ENCODE measurements at regions not wholly inside any gene's neighbourhood (a gene's known extent, or its start where the extent isn't known, plus 50 kb on each side); places are given as distances from the start of the nearest gene placed in this dataset.

DNA sequence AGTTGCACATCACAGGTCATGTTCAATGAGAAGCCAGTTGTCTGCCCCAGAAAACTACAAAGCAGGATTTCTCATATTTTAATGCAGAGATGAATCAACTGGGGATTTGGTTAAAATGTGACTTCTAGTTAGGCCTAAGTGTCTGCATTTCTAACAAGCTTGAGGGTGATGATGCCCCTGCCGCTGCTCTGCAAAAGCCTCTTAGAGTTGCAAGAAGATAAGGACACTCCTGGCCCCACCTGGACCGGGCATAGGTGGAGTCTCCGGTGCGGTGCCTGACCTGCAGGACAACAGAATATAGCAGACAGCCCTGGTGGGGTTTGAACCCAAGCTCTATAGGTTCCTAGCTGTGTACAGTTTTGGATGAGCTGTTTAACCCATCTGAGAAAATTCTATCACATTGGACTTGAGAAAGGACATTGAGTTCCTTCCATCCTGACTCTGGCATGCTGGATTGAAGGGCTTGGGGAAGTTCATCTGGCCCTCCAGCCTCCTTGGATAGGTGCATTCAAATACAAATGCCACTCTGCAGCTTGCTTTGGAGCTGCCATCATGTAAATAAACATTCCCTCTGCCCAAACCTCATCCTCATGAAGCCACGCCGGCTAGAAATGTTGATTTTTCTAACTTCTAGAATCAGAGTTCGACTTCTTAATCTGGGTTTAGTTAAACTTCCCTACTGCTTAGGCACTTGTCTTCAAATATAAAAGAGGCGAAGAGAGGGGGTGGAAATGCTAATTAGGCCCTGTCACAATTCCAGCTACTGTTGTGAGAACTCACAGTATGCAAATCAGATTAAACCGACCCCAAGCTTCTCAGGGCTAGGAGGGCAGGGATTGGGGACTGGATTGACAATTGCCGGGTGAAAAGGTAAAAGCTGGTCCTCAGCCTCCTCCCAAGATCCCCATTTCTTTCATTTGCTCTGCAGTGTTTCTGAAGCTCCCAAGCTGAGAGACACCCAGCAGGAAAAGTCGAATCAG lies 1225.6 kb downstream of the VRK1 start:
- no peak for DNase-seq (ENCODE audit: low spot score)

DNA sequence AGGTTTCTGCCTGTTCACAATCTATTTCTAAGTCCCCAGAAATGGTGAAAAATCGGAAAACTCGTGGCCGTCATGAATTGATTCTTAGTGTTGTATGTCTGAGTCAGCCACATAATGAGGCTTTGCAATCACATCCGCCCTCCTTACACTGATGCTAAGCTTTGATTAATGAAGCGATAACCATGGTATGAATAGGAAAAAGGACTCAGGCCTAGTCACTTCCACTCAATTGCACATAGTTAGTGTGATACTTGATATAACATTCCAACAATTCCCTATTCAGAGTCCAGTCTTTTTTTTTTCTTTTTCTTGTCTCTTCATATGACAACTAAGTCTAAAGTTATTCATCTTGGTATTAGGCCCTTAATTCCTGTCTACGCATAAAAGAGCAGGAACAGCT lies 1231.0 kb downstream of the VRK1 start:
- DNase-seq (ENCODE audit: low spot score): no peak

DNA sequence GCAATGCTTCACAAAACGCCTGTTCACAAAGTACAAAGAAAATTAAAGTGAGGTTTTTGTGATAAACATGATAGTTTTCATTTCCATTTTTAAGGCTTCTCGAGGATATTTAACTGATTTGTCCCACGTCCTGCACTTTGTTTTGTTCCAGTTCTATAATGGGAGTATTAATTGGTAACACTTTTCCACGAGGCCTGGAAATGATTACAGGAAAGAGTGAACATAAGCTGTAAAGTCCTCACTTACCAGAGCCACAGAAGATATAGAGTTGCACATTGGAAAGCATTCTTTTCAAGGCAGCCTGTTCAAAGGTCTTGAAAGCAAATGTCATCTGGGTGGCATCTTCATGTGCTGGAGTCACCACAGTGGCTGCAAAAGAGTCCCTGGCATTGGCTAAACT lies 1236.6 kb downstream of the BCL11B start:
- DNase-seq (ENCODE audit: low spot score): no peak

DNA sequence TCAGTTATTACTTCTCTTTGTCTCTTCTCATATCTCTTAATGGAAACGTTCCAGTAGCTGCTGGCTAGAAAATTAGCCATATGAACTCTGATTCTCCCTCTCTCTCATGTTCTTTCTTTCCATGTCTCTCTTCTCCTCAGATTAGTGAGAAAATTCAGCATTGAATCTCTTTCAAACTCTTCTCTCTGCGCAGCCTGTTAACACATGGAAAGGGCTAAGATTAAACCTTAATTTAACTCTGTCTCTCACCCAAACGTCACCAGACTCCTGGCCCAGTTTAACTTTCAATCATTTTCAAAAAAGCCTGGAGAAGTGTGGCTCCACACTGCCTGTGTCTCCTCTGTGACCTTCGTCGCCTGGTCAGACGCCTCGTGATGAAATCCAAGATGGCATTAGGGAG lies 1234.2 kb downstream of the BCL11B start:
- no peak for DNase-seq (ENCODE audit: low spot score)

DNA sequence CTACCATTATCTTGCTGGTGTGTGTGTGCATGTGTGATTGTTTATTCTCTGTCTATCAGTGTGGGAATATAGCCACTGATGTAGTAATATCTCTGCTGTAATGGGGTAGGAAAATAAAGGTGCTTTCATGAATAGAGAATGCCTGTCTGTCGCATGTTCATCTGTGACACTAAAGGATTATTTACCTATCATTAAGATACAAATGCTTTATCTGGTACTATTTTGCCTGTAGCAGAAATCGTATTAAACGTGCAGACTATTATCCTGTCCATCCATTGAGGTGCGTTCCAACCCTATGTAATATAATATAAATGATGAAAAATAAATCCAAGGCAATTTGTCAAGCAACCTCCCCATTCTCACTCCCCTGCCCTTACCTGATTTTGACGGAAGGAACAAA lies 1215.1 kb downstream of the BCL11B start:
- DNase-seq (ENCODE audit: low spot score): no peak

DNA sequence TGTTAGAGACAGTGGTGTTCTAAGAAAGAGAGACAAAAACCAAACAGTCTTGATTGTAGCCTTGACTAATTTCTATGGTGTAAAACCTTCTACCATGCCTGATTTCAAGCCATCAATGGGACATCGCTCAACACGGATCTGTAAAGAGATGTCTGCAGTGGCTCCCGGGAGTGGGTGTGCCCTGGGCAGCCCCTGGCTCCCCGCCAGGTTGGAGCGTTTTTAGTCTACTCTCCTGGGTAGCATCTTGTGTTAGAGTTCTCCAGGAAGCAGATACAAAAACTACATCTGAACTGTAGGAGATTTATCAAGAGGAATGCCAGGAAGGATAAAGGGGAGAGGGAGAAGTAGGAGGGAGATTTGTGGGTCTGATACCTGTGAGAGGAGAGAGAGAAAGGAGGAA lies 1212.9 kb downstream of the BCL11B start:
- no peak for DNase-seq (ENCODE audit: low spot score)

DNA sequence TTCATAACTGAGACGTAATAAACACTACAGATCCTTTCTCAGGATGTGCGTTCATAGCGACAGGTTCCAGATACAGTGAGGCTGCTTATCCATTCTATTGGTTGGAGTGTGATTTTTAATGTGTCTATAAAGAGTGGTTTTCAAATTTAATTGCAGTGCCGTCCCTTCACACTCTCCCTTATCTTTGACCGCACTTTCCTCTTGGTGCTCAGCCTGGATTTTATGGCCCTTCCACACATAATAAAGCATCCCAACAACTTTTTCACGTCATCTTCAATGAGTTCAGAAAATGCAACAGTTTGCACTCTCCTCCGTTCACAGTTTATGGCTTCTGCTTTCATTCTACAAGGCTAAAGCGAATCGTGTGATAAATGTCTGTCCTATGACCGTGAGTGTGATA lies 1209.9 kb downstream of the BCL11B start:
- no peak for DNase-seq (ENCODE audit: low spot score)

DNA sequence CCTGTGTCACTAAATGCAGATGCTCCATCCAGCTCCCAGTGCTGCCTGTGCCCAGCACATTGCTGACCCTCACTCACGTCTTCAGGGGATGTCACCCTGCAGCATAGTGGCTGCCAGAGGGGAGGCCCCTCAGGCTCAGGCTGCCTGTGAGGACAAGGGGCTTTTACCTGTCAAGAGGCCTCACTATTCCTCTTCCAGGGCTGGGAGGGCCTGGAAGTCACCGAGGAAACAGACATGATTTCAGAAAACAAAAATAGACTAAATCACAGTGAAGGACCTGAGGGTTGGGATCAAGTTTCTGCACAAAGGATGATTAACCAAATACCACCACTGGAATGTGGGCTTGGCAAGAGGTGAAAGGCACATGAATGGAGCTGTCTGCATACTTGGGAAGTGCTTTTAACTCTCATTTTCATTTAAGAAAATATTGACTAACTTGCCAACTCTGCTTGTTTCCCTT lies 1202.3 kb downstream of the BCL11B start:
- no peak for DNase-seq (ENCODE audit: low spot score)

DNA sequence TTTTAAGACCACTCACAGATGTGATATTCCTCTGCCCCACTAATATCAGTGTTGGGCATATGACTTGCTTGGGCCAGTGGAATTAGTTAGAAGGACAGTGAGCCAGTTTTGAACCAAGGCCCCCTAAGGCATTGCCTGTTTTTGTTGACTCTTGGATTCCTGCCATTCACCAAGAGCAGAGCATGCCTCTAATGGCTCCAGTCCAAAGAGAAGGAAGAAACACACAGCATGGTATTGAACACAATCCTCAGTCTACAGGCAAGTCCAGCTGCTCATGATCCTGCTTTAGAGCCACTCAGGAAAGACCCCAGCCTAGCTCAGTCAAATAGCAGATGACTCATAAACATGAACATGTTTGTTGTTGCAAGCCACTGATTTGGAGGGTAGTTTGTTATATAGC lies 1201.5 kb downstream of the BCL11B start:
- no peak for DNase-seq (ENCODE audit: low spot score)

DNA sequence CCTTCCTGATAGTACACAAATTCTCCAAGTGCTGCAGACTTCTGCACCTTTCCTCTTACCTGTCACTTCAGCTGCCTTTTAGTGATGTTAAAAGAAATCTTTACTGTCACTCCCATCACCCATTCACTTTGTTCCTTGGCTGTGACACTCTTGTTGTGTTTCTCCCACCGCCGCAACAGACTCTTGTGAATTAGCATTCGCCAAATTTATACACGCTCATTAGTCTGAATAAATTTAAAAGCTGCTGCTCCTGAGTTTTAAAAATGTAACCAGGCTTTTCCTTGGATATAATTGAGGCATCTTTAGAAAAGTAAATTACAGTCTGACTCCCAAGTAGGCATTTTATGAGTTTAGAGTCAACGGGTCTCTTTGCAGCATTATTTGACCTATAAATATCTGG lies 1197.9 kb downstream of the BCL11B start:
- no peak for DNase-seq (ENCODE audit: low spot score)

DNA sequence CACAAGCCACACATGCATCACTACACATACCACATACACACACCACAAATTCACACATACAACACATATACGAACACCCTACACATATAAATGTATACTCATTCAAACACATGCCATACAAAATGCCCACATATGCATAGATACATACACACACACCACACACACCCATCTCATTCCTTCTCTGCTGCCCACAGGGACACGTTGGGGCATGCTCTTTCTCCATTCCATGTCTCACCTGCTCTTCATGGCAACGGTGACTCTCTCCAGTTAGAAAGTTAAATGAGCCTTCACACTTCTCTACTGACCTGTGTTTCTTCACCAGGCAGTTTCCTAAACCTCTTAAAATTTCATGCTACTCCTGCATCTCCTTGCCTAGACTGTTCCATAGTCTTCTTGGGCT lies 1194.8 kb downstream of the BCL11B start:
- DNase-seq (ENCODE audit: low spot score): no peak

DNA sequence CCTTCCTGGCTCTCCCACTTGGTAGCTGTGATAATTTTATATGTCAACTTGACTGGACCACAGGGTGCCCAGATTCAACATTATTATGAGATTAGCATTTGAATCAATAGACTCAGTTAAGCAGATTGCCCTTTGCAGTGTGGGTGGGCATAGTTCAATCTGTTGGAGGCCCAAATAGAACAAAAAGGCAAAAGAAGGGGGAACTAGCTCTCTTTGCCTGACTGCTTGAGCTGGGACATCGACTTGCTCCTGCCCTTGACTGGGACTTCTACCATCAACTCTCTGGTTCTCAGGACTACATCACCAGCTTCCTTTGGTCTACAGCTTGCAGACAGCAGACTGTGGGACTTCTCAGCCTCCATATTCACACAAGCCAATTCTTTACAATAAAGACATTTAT lies 1189.2 kb downstream of the BCL11B start:
- no peak for DNase-seq (ENCODE audit: low spot score)

DNA sequence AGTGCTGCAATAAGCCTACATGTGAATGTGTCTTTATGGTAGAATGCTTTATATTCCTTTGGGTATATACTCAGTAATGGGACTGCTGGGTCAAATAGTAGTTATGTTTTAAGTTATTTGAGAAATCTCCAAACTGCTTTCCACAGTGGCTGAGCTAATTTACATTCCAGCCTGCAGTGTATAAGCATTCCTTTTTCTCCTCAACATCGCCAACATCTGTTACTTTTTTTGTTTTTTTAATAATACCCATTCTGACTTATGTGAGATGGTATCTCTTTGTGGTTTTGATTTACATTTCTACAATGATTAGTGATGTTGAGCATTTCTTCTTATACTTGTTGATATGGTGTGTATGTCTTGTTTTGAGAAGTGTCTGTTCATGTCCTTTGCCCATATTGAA lies 1186.2 kb downstream of the BCL11B start:
- no peak for DNase-seq (ENCODE audit: low spot score)

DNA sequence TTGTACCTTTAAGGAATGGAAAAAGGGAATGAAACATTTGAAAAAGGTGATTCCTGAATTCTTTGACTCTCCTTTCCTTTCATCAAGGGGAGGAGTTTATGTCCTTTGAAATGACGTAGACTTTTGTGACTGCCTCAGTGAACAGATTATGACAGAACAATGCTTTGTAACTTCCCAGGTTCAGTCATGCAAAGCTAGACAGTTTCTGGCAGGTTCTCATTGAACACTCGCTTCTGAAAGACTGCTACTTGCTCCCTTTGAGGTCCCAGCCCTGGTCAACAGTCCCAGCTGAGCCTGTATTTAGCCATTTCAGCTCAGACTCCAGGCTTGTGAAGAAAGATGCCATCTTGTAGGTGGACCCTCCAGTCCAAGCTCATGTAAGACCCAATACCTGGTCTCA lies 1178.9 kb downstream of the BCL11B start:
- DNase-seq (ENCODE audit: low spot score): no peak

DNA sequence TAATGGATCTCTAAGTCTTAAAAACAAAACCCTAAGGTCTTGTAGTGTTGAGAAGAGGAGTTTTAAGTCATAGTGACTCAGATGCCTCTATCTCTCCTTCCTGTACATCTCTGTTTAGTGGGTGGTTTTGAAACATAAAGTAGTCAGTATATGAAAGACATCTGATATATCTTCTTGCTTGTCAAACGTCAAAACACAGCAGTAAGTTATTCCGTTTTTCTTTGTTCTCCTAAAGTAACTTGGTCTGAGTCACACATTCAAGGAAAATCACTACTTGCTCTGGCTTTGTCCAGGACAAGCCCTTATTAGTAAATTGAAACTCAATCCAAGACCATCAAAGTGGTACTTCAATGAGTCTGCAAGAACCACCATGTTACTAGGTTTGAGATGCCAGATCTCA lies 1172.5 kb downstream of the BCL11B start:
- DNase-seq (ENCODE audit: low spot score): no peak

DNA sequence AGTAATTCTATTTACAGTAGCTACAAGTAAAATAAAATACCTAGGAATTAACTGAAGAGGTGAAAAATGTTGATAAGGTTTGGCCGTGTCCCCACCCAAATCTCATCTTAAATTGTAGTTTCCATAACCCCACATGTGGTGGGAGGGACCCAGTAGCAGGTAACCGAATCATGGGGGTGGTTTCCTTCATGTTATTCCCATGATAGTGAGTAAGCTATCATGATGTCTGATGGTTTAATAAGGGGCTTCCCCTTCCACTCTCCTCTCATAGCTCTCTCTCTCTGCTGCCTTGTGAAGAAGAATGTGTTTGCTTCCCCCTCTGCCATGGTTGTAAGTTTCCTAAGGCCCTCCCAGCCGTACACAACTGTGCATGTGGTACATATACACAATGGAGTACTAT lies 1170.7 kb downstream of the BCL11B start:
- no peak for DNase-seq (ENCODE audit: low spot score)

DNA sequence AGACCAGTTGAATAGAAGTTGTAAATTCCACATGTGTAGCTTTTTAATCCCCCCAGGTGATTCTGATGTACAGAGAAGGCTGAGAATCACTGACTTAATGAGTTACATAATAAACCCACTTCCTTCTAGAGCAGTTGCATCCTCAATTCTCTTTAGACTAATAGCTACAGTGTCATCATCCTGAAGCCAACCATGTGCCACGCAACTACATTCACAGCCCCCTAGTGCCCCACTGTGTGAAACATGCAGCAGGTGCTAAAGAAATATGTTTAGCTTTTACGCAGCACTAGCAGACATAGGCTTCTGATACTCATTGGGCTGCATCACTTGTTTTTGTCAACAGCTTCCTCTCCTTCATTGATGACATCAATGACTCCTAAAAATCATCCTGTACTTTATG lies 1168.3 kb downstream of the BCL11B start:
- no peak for DNase-seq (ENCODE audit: low spot score)

DNA sequence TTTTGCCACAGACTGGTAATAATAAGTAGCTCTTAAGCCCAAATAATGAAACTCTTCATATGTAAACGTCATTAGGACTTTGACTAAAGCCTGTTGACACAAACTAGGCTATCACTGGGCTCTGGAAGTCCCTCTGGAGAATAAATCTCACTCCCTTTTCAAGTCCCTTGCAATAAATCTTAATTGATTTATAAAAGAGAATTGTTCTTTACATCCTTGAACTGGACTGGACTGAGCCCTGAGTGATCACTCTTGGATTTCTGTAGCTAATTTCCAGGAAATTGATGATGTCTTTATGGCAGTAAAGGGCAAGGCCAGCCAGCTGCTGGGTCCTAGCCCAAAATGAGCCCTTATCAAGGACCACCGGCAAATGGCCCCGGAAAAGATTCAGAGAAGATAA lies 1162.7 kb downstream of the BCL11B start:
- no peak for DNase-seq (ENCODE audit: low spot score)

DNA sequence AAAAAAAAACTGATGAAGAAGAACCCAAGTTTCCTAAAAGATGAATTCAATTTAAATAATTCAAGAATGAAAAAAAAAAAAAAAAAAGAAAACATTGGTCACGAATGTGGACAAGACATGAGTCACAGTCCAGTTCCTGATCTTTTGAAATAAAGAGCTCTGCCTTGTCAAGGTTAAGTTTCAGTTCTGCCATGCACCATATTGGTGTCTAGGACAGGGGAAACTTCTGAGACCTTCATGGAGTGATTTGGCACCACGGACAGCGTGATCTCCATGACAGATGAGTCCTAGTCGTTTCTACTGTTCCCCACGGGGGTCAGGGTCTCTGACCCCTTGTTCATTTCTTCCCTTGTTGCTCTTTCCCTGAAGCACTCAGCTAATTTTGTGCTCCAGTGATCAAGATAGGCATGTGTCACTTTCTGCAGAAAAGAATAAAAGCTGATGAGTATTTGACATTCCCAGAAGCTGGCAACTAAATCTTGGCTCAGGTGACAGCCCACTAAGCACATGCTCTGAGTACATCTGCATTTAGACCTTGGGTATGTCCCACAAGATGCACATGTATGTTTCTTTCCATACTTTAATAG lies 1159.7 kb downstream of the BCL11B start:
- no peak for DNase-seq (ENCODE audit: low spot score)

DNA sequence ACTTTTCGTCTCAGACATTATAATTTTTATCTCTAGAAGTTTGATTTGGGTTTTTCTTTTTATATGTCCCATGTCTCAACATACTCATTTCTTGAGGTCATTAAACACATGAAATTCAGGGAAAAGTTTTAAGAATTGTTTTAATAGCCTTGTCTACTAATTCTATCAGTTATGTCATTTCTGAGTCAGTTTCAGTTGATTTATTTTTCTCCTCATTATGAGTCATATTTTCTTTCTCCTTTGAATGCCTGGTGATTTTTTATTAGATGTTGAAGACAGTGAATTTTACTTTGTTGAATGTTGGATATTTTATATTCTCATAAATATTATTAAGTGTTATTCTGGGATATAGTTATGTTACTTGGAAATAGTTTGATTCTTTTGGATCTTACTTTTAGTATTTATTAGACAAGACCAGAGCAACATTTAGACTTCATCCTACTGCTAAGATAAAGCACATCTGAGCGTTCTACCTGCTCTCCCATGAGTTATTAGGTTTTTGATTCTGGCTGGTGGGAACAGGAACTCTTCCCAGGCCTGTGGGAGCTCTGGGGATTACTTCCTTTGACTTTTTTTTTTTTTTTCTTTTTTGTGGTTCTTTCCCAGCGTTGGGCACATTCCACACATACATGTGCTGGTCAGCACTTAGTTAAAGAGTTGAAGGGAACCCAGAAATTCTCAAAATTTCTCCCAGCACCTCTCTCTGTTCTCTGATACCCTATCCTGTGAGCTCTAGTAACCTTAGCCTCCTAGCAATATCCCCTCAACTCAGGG lies 1157.7 kb downstream of the BCL11B start:
- no peak for DNase-seq (ENCODE audit: low spot score)

DNA sequence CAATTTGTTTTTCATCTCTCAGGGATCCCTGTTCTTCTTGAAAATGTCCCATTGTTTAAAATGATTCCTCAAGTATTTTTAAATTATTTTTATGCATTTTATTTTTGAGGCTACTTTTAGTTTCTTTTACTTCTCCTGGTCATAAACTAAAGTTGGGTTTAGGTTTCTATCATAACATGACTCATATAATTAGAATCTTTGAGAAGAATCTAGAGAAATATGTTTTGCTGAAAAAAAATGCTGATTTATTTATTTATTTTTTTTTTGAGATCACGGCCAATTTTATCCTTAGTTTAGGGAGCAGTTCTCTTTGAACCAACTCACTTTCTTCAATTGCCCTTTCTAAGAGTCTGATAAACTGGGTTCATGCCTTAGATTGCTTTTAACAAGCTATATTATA lies 1157.1 kb downstream of the BCL11B start:
- DNase-seq (ENCODE audit: low spot score): no peak

DNA sequence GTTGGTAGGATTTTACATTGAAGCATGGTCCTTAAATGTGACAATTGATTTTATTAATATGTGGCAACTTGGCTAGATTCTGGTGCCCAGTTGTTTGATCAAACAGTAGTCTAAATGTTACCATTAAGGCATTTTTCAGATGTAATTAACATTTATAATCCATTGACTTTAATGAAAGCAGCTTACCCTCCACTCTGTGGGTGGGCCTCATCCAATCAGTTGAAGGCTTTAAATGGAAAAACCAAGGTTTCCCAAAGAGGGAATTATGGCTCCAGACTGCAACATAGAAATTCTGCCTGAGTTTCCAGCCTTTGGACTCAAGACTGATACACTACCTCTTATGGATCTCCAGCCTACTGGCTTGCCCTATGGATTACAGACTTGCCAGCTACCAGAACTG lies 1153.2 kb downstream of the BCL11B start:
- no peak for DNase-seq (ENCODE audit: low spot score)

DNA sequence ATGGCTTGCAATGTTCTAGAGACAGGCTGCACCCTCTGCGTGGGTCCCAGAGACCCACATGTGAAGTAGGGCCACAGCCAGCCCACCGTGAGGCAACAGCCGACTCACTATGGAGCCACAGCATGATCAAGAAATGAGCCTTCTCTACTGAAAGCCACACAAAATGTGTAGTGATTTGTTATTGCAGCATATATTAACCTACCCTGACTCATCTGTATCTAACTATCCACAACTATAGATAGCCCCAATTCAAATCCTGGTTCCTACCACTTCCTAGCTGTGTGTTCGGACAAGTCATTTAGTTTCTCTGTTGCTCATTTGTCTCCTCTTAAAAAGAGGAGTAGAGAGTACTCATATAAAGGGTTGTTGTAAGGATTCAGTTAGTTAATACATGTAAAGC lies 1152.3 kb downstream of the BCL11B start:
- DNase-seq (ENCODE audit: low spot score): no peak
